ENCODE measurements at regions not wholly inside any gene's neighbourhood (a gene's known extent, or its start where the extent isn't known, plus 50 kb on each side); places are given as distances from the start of the nearest gene placed in this dataset.

GRCh38 chr9:26358836-26359235 is 533.8 kb downstream of the CAAP1 start:
- DNase-seq (ENCODE audit: low read depth) = no peak
- no peak for TF ChIP-seq CTCF (conservative IDR thresholded peaks at IDR 0.05; ENCODE audit: low read depth, low read length)
- no peak overlapping the region for H3K4me3 ChIP-seq (ENCODE audit: low read length)

GRCh38 chr9:26357803-26358344 is 534.7 kb downstream of the CAAP1 start:
- TF ChIP-seq CTCF (conservative IDR thresholded peaks at IDR 0.05; ENCODE audit: low read depth, low read length) = no peak
- H3K4me3 ChIP-seq (ENCODE audit: low read length) = no peak overlapping the region
- DNase-seq (ENCODE audit: low read depth) = no peak

- no peak overlapping the region for H3K4me3 ChIP-seq (ENCODE audit: low read length)
- DNase-seq (ENCODE audit: low read depth) = no peak
- no peak for TF ChIP-seq CTCF (conservative IDR thresholded peaks at IDR 0.05; ENCODE audit: low read depth, low read length)
Observed at GRCh38 chr9:26356491-26356890, 536.1 kb downstream of the CAAP1 start.

GRCh38 chr9:26346942-26347477 is 545.6 kb downstream of the CAAP1 start:
- TF ChIP-seq CTCF (conservative IDR thresholded peaks at IDR 0.05; ENCODE audit: low read depth, low read length) = no peak
- H3K4me3 ChIP-seq (ENCODE audit: low read length) = no peak overlapping the region

GRCh38 chr9:26341545-26341944 is 551.1 kb downstream of the CAAP1 start:
- H3K4me3 ChIP-seq (ENCODE audit: low read length) = no peak overlapping the region
- no peak for DNase-seq (ENCODE audit: low read depth)
- TF ChIP-seq CTCF (conservative IDR thresholded peaks at IDR 0.05; ENCODE audit: low read depth, low read length) = no peak

More at GRCh38 chr9:26346942-26347477, 545.6 kb downstream of the CAAP1 start:
- DNase-seq (ENCODE audit: low read depth) = no peak

- no peak for TF ChIP-seq CTCF (conservative IDR thresholded peaks at IDR 0.05; ENCODE audit: low read depth, low read length)
- no peak for DNase-seq (ENCODE audit: low read depth)
Observed at GRCh38 chr9:26339796-26340195, 552.8 kb downstream of the CAAP1 start.

GRCh38 chr9:26335116-26335515 is 557.5 kb downstream of the CAAP1 start:
- DNase-seq (ENCODE audit: low read depth) = no peak
- H3K4me3 ChIP-seq (ENCODE audit: low read length) = no peak overlapping the region
- TF ChIP-seq CTCF (conservative IDR thresholded peaks at IDR 0.05; ENCODE audit: low read depth, low read length) = no peak

More at GRCh38 chr9:26339796-26340195, 552.8 kb downstream of the CAAP1 start:
- no peak overlapping the region for H3K4me3 ChIP-seq (ENCODE audit: low read length)

All from retinal pigment epithelial cell (primary cell).